ENCODE measurements at regions not wholly inside any gene's neighbourhood (a gene's known extent, or its start where the extent isn't known, plus 50 kb on each side); places are given as distances from the start of the nearest gene placed in this dataset.
A peak's percentile ranks its signal among the peaks of the same experiment; 100 is the strongest.

DNA sequence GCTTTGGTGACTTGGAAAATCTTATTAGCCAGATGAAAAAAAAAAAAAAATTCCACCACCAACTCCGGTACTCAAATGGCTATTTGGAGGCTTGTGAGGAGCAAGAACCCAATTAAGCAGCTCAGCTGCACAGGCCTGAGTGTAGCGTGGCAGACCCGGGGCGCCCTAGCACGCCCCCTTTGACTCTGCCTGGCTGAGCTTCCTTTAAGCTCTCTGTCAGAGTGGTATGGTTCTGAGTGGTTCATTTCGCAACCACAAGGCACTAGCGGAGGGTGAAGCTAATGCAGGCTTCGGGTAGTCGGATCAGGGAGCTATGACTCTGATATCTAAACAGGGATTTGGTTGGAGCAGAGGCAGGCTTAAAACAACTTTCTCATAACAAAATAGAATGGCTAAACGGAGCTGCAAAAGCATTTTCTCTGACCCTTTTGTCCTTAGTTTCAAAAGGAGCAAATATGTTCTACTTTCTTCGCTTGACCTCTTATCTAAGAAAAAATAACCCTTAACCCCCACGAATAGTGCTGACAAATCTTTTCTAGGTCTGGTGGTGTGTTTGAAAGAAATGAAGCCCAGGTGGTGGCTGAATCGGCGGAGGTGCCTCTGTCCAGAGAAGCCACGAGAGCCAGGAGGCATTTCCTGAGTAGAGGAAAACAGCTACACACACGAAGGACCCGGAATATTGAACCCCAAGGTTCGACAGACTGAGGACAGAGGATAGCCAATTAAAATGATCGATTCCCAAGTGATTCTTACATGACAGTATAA lies 285.4 kb upstream of the GLI3 start:
- H2AFZ ChIP-seq (ENCODE audit: low read length), result peak overlapping the region; percentile 37; the same call in 1 of the 2 replicates
- H2BK120ac ChIP-seq (replicated peaks; ENCODE audit: low read depth, low read length), result no peak overlapping the region
- peaks cover 0 to 5% of the 10 kb centered on the region in 2 experiments; a peak in 1 of 4 replicates for H3K9me3 ChIP-seq (ENCODE audit: insufficient read depth in 2 of 2, low read depth in 1 of 2, low read length in 1 of 2)
- H3K9ac ChIP-seq (replicated peaks in 1 of 4; ENCODE audit: extremely low read depth in 1 of 4, low read depth in 3 of 4, low read length in 3 of 4), result no peak overlapping the region
- peak; percentile 7 to 59 for DNase-seq (ENCODE audit: low read depth in 1 of 2, low spot score in 2 of 2)
- H2AK5ac ChIP-seq (ENCODE audit: low read depth, low read length), result no peak overlapping the region
- H3K4ac ChIP-seq (replicated peaks; ENCODE audit: insufficient read length, low read depth, low read length), result no peak overlapping the region
- H2BK5ac ChIP-seq (ENCODE audit: low read depth, low read length), result no peak overlapping the region
- no peak overlapping the region for H3K14ac ChIP-seq (ENCODE audit: insufficient read length)
- H3K27ac ChIP-seq (ENCODE audit: low read depth, low read length), result no peak overlapping the region
- H4K91ac ChIP-seq (replicated peaks; ENCODE audit: insufficient read length, low read length), result no peak overlapping the region
- H3K18ac ChIP-seq (ENCODE audit: extremely low read depth, low read length), result no peak overlapping the region
- H3K4me3 ChIP-seq (ENCODE audit: extremely low read depth in 1 of 4, insufficient read depth in 2 of 4, low read depth in 3 of 4, low read length in 4 of 4), result no peak overlapping the region
- H3K79me2 ChIP-seq (ENCODE audit: control insufficient read depth in 1 of 2, insufficient read depth in 2 of 2, low read length in 2 of 2), result no peaks in the 10 kb centered on the region
- no peak overlapping the region for H2BK12ac ChIP-seq (ENCODE audit: low read depth, low read length)
- H3K4me1 ChIP-seq (replicated peaks in 1 of 4; ENCODE audit: control insufficient read depth in 3 of 4, insufficient read depth in 4 of 4, low read length in 3 of 4), result peaks cover 2 to 5% (median 2%) of the 10 kb centered on the region in 4 experiments; a peak in 2 of 7 replicates
- H3K36me3 ChIP-seq (ENCODE audit: control insufficient read depth in 2 of 4, insufficient read depth in 4 of 4, low read length in 3 of 4), result no peaks in the 10 kb centered on the region
- H3K4me2 ChIP-seq (ENCODE audit: insufficient read depth in 1 of 2, low read depth in 2 of 2, low read length in 2 of 2), result no peak overlapping the region
- ChIA-PET POLR2A (ENCODE audit: partially characterized antibody) (no interaction called here), CTCF (ENCODE audit: partially characterized antibody) (interaction anchor here (0.6 to 1.0 kb wide), 5 partner anchors 27 to 525 kb away, joined by 3 to 5 read pairs (median 3); no protein-coding TSS in a partner anchor)
- FAIRE-seq, result no peak
- WGBS, 2 experiments (ENCODE audit: extremely low coverage in 1 of 2, insufficient coverage in 1 of 2, insufficient read length in 1 of 2, insufficient replicate concordance in 2 of 2, low coverage in 1 of 2, low lambda C conversion rate in 2 of 2, missing lambda C conversion rate in 1 of 2), result 74% methylated on average over 19 of the region's 19 CpGs; no CpG with 5 or more reads in 1 of the 2 experiments
- 0 out of 2 replicates have a peak overlapping the region, but pooled peaks have one; percentile 73 for H2BK20ac ChIP-seq (ENCODE audit: low read length)
- H3K23ac ChIP-seq (ENCODE audit: insufficient read length), result no peak overlapping the region
- no peaks in the 10 kb centered on the region for H3K79me1 ChIP-seq (ENCODE audit: low read depth, low read length)
- no peaks in the 10 kb centered on the region for H4K20me1 ChIP-seq (replicated peaks in 1 of 2; ENCODE audit: control insufficient read depth in 1 of 2, insufficient read depth in 2 of 2, low read length in 2 of 2)
- no peak overlapping the region for H3K56ac ChIP-seq (replicated peaks; ENCODE audit: insufficient read length, low read depth, low read length)
- no peaks in the 10 kb centered on the region for H3K23me2 ChIP-seq (ENCODE audit: low read depth, low read length)
- no peaks in the 10 kb centered on the region for H3K27me3 ChIP-seq (replicated peaks in 1 of 4; ENCODE audit: control insufficient read depth in 3 of 4, extremely low read depth in 1 of 4, insufficient read depth in 3 of 4, low read length in 3 of 4)
- no peak overlapping the region; the same call in 1 of the 2 replicates for H4K8ac ChIP-seq (ENCODE audit: extremely low read depth, insufficient read depth, low read length)
- H4K5ac ChIP-seq (ENCODE audit: insufficient read length, low read depth, low read length), result no peak overlapping the region
- no peak overlapping the region for H2BK15ac ChIP-seq (ENCODE audit: low read length)
- TF ChIP-seq KDM4A (IDR thresholded peaks at IDR 0.05; ENCODE audit: low read depth, low read length, severe bottlenecking) (no peak), CREB1 (IDR thresholded peaks at IDR 0.05) (no peak), MAFK (IDR thresholded peaks at IDR 0.05; ENCODE audit: low read depth, low read length) (0 out of 2 replicates have a peak, but pooled peaks have one; percentile 4), JUN (IDR thresholded peaks at IDR 0.05; ENCODE audit: low read depth, low read length) (no peak), RAD21 (IDR thresholded peaks at IDR 0.05 in 1 of 2, conservative IDR thresholded peaks at IDR 0.05 in 1 of 2; ENCODE audit: low read depth in 2 of 2, low read length in 2 of 2) (peak; percentile 21 to 32; a peak in 3 of 4 replicates), NANOG (IDR thresholded peaks at IDR 0.05; ENCODE audit: insufficient read depth, low read depth, low read length, poor library complexity, severe bottlenecking) (no peak)
- TF ChIP-seq, protein P1, sequence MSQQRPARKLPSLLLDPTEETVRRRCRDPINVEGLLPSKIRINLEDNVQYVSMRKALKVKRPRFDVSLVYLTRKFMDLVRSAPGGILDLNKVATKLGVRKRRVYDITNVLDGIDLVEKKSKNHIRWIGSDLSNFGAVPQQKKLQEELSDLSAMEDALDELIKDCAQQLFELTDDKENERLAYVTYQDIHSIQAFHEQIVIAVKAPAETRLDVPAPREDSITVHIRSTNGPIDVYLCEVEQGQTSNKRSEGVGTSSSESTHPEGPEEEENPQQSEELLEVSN (IDR thresholded peaks at IDR 0.05), result no peak
- TF ChIP-seq, protein P2, sequence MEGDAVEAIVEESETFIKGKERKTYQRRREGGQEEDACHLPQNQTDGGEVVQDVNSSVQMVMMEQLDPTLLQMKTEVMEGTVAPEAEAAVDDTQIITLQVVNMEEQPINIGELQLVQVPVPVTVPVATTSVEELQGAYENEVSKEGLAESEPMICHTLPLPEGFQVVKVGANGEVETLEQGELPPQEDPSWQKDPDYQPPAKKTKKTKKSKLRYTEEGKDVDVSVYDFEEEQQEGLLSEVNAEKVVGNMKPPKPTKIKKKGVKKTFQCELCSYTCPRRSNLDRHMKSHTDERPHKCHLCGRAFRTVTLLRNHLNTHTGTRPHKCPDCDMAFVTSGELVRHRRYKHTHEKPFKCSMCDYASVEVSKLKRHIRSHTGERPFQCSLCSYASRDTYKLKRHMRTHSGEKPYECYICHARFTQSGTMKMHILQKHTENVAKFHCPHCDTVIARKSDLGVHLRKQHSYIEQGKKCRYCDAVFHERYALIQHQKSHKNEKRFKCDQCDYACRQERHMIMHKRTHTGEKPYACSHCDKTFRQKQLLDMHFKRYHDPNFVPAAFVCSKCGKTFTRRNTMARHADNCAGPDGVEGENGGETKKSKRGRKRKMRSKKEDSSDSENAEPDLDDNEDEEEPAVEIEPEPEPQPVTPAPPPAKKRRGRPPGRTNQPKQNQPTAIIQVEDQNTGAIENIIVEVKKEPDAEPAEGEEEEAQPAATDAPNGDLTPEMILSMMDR (IDR thresholded peaks at IDR 0.05; ENCODE audit: control extremely low read depth in 1 of 3, insufficient read depth in 1 of 3, low read depth in 1 of 3, low read length in 3 of 3), result peak in 1 of 3 experiments; percentile 35; a peak in 2 of 4 replicates

All from H1 (cell line).